ENCODE measurements at regions not wholly inside any gene's neighbourhood (a gene's known extent, or its start where the extent isn't known, plus 50 kb on each side); places are given as distances from the start of the nearest gene placed in this dataset.
"Not testable (repeated sequence)": the region's sequence is repeated elsewhere in the genome, so short reads cannot be mapped to it uniquely, and the experiment has no call there.

DNA sequence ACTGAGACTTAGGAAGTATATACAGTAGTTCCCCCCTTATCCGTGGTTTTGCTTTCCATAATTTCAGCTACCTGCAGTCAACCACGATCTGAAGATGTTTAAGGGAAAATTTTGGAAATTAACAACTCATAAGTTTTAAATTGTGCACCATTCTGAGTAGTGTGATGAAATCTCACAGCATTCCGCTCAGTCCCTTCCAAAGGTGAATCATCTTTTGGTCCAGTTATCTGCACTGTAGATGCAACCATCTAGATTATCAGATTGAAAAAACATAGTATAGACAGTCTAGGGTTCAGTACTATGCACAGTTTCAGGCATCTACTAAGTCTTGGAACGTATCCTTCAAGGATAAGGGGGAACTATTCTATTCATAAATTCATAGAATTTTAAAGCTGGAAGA lies 109.0 kb downstream of the ANXA3 start:
- no peak for DNase-seq

DNA sequence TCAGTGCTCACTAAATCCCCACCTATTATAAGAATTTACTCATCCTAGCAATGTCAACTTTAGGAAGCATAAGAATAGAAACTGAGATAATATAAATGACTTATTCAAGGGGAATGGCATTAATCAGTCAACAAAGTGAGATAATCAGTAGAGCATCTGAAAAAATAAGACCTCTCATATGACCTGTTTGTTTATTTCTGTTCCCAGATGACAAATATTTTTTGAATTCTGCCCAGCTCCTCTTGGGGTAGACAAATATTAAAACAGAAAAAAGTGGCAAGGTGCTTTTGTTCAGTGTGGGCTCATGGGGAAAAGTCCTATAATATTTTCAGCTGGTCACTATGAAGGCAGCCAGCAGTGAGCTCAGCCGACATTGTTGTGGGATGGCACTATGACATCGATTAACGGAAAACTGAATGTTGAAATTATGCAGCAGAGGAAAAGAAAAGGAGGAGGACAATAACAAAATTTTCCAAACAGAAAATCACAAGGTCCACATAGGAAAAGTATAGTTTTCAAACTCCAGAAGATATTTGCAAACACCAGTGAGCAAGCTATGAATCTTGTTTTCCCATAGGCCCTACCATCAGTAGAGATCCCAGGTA lies 109.6 kb downstream of the ANXA3 start:
- no peak for DNase-seq

DNA sequence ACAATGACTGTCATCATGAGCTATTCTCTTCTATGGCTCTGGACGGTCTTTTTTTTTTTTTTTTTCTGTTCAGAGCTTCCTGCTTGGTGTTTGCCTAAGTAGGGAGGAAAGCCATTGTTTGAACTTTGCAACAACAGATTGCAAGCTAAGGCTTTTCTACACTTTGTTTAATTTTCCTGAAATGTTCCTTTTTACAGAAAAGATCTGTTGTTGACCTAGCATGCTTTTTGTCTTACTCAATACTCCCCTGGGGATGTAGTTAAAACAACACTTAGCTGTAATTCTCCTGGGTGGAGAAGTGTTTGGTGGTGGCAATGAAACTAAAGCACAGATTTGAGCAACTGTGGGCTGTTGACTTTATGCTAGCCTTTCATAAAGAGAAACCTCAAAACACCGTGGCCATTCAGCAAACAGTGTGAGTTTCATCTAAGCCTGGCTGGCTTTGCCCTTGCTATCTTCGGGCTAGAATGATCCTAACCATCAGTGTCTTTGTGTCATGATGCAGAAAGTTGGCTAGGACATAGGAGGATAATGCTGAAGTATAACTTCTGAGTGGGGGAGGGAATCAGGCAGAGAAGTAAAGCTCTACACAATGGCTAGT lies 110.5 kb downstream of the ANXA3 start:
- no peak for DNase-seq

GRCh38 chr4:78662658-78663057 lies 111.1 kb downstream of the ANXA3 start:
- no peak for DNase-seq

DNA sequence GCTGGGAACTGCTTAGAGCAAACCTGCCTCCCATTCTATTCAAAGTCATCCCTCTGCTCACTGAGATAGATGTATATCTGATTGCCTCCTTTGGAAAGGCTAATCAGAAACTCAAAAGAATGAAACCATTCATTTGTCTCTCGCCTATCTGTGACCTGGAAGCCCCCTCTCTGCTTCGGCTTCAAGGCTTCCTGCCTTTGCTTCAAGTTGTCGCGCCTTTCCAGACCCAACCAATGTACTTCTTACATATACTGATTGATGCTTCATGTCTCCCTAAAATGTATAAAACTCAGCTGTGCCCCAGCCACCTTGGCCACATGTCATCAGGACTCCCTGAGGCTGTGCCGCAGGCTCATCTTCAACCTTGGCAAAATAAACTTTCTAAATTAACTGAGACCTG lies 111.9 kb upstream of the BMP2K start:
- not testable (repeated sequence) for DNase-seq

DNA sequence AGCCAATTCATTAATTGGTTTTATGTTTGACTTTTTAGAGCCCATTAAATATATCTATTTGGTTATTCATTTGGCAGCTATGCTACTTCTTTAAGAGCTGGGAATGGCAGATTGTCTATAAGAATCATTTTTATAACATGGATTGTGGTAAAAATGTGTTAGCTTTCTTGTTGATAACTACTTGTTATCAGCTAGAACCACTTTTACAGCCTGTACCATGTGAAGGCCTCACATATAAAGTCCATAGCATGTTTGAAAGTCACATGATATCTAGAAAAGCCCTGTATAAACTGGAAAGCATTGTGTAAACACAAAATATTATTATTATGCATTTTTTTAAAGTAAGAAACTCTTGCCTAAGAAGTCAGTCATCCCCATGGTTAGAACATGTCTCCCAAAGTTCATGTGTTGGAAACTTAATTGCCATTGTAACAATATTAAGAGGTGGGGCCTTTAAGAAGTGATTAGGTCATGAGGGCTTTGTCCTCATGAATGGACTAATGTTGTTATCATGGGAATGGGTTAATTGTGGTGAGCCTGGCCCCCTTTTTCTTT lies 110.9 kb upstream of the BMP2K start:
- DNase-seq, result no peak

- no peak for DNase-seq
Observed at GRCh38 chr4:78666830-78667258, 109.3 kb upstream of the BMP2K start.

DNA sequence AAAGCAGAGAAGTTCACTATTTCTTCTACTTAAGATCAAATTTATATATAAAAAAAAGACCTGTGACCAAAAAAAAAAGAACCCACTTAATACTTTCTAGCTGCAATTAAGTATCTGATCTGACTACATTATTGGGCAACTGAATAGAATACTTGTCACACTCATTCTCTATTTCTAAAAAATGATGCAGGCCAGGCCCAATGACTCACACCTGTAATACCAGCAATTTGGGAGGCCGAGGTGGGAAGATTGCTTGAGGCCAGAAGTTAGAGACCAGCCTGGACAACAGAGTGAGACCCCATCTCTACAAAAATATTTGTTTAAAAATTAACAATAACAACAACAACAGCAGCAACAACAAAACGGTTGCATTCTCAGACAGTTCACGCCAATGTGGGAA lies 108.8 kb upstream of the BMP2K start:
- DNase-seq, result no peak

DNA sequence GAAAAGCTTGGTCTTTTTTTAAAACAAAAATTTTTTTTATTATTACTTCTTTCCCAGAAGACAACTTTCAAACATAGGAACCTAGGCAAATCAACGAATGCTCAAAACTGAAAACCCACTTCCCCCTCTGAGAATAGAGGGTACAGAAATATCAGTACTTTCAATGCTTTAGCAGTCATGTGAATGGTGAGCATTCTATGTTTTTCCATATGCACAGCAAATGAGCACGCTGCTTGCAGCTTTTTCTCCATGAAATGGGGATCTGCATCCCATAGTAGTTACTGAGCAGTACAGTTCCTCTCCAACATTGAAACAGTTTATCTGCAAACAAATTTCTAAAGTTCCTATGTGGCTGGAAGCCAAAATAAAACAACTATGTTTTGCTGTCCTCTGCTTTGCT lies 108.4 kb upstream of the BMP2K start:
- DNase-seq, result no peak

- no peak for DNase-seq
Observed at GRCh38 chr4:78669453-78669852, 106.7 kb upstream of the BMP2K start.

DNA sequence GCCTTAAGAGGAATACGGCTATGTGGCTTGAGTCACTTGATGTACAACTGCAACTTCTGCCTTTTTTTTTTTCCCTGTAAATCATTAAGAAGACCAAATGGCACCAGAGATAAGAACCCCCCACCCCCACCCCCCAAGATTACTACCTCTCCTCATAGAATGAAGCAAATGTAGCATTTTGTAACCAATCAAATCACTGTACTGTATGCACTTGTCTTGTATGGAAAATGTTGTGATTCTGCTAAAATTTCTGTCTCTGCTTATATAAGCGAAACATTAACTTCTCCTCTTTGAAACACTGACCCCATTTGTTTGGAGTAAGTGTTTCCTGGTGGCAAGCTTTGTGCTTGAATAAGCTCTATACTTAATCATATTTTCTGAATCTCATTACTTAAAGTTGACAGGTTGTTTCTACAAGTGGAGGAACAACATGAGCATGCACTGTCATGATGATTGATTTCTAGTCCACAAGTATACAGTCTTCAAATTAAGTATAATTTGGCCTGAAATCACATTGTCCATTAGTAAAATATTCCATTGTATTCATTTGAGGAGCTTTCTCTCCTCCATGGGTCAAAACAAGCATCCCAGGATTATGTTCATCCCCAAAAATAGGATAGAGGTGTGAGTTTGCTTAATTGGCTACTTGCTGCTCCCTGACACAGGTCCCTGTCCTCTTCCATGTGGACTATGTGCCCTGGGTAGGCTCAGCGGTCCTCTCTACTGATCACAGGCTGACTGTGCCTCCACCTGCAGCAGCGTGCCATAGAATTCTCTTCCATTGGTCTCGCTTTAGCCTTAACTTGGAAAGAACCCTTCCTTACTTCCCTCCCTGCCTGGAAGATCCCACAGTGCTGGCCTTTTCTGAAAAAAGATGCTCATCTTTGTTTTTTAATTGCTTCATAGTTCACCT lies 104.0 kb upstream of the BMP2K start:
- DNase-seq, result no peak

GRCh38 chr4:78673337-78673736 lies 102.8 kb upstream of the BMP2K start:
- no peak for DNase-seq

DNA sequence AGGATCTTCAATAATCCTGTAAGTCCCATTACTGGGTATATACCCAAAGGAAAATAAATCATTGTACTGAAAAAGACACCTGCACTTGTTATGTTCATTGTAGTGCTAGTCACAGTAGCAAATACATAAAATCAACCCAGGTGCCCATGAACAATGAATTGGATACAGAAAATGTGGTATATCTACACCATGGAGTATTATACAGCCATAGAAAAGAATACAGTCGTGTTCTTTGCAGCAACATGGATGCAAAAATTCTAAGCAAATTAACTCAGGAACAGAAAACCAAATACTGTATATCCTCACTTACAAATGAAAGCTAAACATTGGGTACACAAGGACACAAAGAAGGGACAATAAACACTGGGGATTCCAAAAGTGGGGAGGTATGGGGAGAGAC lies 100.8 kb upstream of the BMP2K start:
- no peak for DNase-seq

- DNase-seq, result no peak
Observed at GRCh38 chr4:78682070-78682469, 94.1 kb upstream of the BMP2K start.

DNA sequence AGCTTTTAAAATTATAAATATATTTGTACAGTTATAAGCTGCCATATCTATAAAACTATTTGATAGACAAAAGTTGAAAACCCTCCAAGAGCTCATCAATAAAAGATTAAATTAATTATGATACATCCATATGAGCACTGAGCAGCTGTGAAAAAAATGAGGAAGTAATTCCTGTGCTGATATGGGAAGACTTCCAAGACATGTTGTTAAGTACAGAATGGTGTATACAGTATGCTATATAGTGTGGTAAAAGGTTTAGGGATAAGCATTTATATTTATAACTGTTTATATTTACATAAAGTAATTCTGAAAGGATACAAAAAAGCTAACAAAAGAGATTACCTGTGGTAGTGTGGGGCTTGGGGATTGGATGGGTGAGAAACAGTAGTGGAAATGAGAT lies 92.8 kb upstream of the BMP2K start:
- DNase-seq, result no peak

- DNase-seq, result peak; percentile 27
Observed at GRCh38 chr4:78684325-78685079, 91.6 kb upstream of the BMP2K start.

DNA sequence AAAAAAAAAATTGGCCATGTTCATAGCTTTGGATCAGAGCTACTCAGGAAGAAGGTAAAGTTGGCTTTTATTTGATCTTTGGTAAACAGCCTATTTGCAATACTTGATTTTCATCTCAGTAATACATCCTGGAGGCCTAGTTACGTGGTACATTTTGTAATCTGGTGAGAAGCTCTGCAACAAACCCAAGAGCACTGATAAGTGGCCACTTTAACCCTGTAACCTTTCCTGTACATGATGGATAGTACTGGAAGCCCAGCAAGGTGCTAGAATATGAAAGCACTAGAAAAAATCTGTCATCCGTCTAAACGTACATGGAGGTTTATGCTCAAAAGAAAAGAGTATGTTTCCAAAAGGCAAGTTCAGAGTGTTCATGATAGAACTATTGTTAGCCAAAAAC lies 88.3 kb upstream of the BMP2K start:
- DNase-seq, result no peak

DNA sequence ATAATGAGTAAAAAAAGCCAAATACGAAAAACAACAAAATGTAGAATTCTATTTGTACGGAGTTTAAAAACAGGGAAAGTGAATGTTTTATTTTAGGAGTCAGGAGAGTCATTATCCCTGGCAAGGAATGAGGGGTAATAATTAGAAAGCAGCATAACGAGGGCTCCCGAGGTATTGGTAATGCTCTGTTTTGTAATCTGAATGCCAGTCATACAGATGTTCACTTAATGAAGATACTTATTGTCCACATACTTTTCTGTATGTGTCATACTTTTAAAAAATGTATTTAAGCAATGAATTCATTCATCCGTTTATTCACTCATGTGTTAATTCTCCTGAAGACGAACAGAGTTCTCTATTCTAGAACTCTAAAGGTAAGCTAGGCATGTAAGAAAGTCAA lies 87.8 kb upstream of the BMP2K start:
- no peak for DNase-seq

DNA sequence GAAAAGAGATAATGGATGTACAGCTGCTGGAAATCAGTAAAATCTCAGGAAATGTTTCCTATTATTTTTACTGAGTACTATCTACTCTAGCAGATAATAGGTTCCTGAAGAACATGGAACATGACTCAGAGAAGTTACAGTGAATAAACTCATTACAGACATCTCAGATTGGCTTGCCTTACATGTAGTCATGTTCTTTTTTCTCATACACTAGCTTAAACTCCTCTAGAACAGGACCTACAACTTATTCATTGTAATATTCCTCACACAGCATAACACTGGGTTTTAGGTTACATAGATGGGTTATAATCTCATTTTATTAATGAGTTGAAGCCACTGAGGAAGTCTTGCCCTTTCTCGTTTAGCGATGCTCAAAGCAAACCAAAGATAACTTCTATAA lies 86.9 kb upstream of the BMP2K start:
- no peak for DNase-seq

DNA sequence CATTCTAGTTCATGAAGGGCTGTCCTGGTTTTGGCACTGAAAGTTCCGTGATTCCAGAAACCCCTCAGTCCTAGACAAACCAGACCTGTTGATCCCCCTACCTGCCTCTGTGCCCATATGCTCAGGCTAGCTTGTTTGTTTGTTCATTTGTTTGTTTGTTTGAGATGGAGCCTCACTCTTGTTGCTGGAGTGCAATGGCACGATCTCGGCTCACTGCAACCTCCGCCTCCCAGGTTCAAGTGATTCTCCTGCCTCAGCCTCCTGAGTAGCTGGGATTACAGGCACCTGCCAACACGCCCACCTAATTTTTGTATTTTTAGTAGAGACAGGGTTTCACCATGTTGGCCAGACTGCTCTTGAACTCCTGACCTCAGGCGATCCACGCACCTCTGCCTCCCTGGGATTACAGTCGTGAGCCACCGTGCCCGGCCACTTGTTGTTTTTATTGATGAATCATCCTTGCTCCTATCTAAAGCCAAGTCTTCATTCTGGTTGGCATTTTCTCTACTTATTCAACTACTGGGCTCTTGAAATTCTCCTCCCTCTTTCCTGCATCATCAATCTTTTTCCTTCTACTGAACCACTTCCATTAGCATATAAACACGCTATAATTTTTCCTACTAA lies 86.3 kb upstream of the BMP2K start:
- DNase-seq, result no peak

DNA sequence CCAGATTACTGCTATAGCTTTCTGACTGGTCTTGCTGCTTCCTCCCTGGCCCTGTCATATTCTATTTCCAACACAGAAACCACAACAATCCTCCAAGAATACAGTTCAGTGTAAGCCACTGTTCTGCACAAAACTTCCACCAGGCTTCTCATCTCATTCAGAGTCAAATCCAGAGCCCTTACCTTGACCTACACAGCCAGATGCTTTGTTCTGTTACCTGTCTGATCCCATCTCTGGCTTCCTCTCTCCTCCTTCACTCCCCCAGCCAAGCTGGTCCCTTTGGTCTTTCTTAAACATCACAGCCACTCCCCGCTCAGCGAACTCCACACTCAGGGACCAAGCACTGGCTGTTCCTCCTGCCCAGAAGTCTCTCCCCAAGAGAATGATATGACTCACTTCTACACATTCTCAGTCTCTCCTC lies 84.8 kb upstream of the BMP2K start:
- DNase-seq, result peak; percentile 9

GRCh38 chr4:78691971-78692821 lies 84.0 kb upstream of the BMP2K start:
- peak; percentile 67 for DNase-seq
